ENCODE measurements at regions not wholly inside any gene's neighbourhood (a gene's known extent, or its start where the extent isn't known, plus 50 kb on each side); places are given as distances from the start of the nearest gene placed in this dataset.

- no peak overlapping the region for H3K27ac ChIP-seq
- DNase-seq = no peak
- H3K4me1 ChIP-seq = no peaks in the 10 kb centered on the region
- no peaks in the 10 kb centered on the region for H3K36me3 ChIP-seq
- no peak overlapping the region for H3K4me3 ChIP-seq
- H3K27me3 ChIP-seq = peaks cover 4% of the 10 kb centered on the region; the same call in 1 of the 2 replicates
- no peaks in the 10 kb centered on the region for H3K9me3 ChIP-seq (replicated peaks)
Measured at GRCh38 chr7:142401951-142402350, 144.1 kb upstream of the PRSS58 start.

GRCh38 chr7:142400042-142400533 lies 142.2 kb upstream of the PRSS58 start:
- H3K27me3 ChIP-seq = peaks cover 4% of the 10 kb centered on the region; the same call in 1 of the 2 replicates
- no peak for DNase-seq

GRCh38 chr7:142391191-142391992 lies 133.5 kb upstream of the PRSS58 start:
- Histone ChIP-seq H3K4me3 (no peak overlapping the region), H3K9me3 (replicated peaks) (no peaks in the 10 kb centered on the region), H3K4me1 (peaks cover 12% of the 10 kb centered on the region), H3K36me3 (no peaks in the 10 kb centered on the region), H3K27me3 (no peaks in the 10 kb centered on the region), H3K27ac (no peak overlapping the region)
- peak; percentile 29 to 60 for DNase-seq

More at GRCh38 chr7:142400042-142400533, 142.2 kb upstream of the PRSS58 start:
- Histone ChIP-seq H3K4me3 (no peak overlapping the region), H3K4me1 (no peaks in the 10 kb centered on the region), H3K9me3 (replicated peaks) (no peaks in the 10 kb centered on the region), H3K27ac (no peak overlapping the region), H3K36me3 (no peaks in the 10 kb centered on the region)

- Histone ChIP-seq H3K36me3 (no peaks in the 10 kb centered on the region), H3K27ac (no peak overlapping the region), H3K9me3 (replicated peaks) (no peaks in the 10 kb centered on the region), H3K4me1 (peaks cover 28% of the 10 kb centered on the region), H3K4me3 (no peak overlapping the region), H3K27me3 (no peaks in the 10 kb centered on the region)
- DNase-seq = peak; percentile 63 to 82
Measured at GRCh38 chr7:142389544-142389943, 131.7 kb upstream of the PRSS58 start.

GRCh38 chr7:142385491-142386340 lies 127.9 kb upstream of the PRSS58 start:
- Histone ChIP-seq H3K27ac (peak overlapping the region; percentile 71), H3K36me3 (no peaks in the 10 kb centered on the region), H3K4me1 (peaks cover 38% of the 10 kb centered on the region), H3K27me3 (no peaks in the 10 kb centered on the region), H3K4me3 (no peak overlapping the region), H3K9me3 (replicated peaks) (no peaks in the 10 kb centered on the region)
- peak; percentile 78 to 90 for DNase-seq

GRCh38 chr7:142384493-142384922 lies 126.7 kb upstream of the PRSS58 start:
- H3K4me3 ChIP-seq = peak overlapping the region; percentile 21
- H3K27ac ChIP-seq = peak overlapping the region; percentile 9; the same call in 1 of the 2 replicates
- H3K9me3 ChIP-seq (replicated peaks) = no peaks in the 10 kb centered on the region
- peak in 1 of 2 experiments; percentile 56 for DNase-seq
- H3K4me1 ChIP-seq = peaks cover 35% of the 10 kb centered on the region
- H3K27me3 ChIP-seq = no peaks in the 10 kb centered on the region
- H3K36me3 ChIP-seq = no peaks in the 10 kb centered on the region

GRCh38 chr7:142383841-142384492 lies 126.1 kb upstream of the PRSS58 start:
- H3K27me3 ChIP-seq = no peaks in the 10 kb centered on the region
- peak overlapping the region; percentile 21 for H3K4me3 ChIP-seq
- H3K4me1 ChIP-seq = peaks cover 37% of the 10 kb centered on the region
- no peaks in the 10 kb centered on the region for H3K36me3 ChIP-seq
- DNase-seq = peak in 1 of 2 experiments; percentile 36
- peak overlapping the region; percentile 9; the same call in 1 of the 2 replicates for H3K27ac ChIP-seq
- H3K9me3 ChIP-seq (replicated peaks) = no peaks in the 10 kb centered on the region

- no peak for DNase-seq
- no peaks in the 10 kb centered on the region for H3K27me3 ChIP-seq
- no peaks in the 10 kb centered on the region for H3K36me3 ChIP-seq
- no peak overlapping the region for H3K27ac ChIP-seq
- no peaks in the 10 kb centered on the region for H3K9me3 ChIP-seq (replicated peaks)
- no peak overlapping the region for H3K4me3 ChIP-seq
- peaks cover 33% of the 10 kb centered on the region for H3K4me1 ChIP-seq
Measured at GRCh38 chr7:142381727-142382390, 124.0 kb upstream of the PRSS58 start.

- no peak overlapping the region for H3K27ac ChIP-seq
- peaks cover 18% of the 10 kb centered on the region for H3K4me1 ChIP-seq
- no peak for DNase-seq
- H3K9me3 ChIP-seq (replicated peaks) = no peaks in the 10 kb centered on the region
- H3K4me3 ChIP-seq = no peak overlapping the region
- no peaks in the 10 kb centered on the region for H3K27me3 ChIP-seq
- no peaks in the 10 kb centered on the region for H3K36me3 ChIP-seq
Measured at GRCh38 chr7:142380069-142380468, 122.2 kb upstream of the PRSS58 start.

- Histone ChIP-seq H3K9me3 (replicated peaks) (no peaks in the 10 kb centered on the region), H3K4me3 (no peak overlapping the region)
- DNase-seq = peak in 1 of 2 experiments; percentile 41
Measured at GRCh38 chr7:142379201-142379885, 121.5 kb upstream of the PRSS58 start.

GRCh38 chr7:142377567-142377966 lies 119.7 kb upstream of the PRSS58 start:
- Histone ChIP-seq H3K27me3 (no peaks in the 10 kb centered on the region), H3K36me3 (no peaks in the 10 kb centered on the region), H3K4me1 (peaks cover 20% of the 10 kb centered on the region), H3K27ac (no peak overlapping the region), H3K4me3 (no peak overlapping the region), H3K9me3 (replicated peaks) (no peaks in the 10 kb centered on the region)
- DNase-seq = no peak

More at GRCh38 chr7:142379201-142379885, 121.5 kb upstream of the PRSS58 start:
- Histone ChIP-seq H3K27ac (no peak overlapping the region), H3K4me1 (peaks cover 14% of the 10 kb centered on the region), H3K27me3 (no peaks in the 10 kb centered on the region), H3K36me3 (no peaks in the 10 kb centered on the region)

GRCh38 chr7:142376356-142376997 lies 118.6 kb upstream of the PRSS58 start:
- DNase-seq = no peak
- Histone ChIP-seq H3K9me3 (replicated peaks) (no peaks in the 10 kb centered on the region), H3K4me3 (no peak overlapping the region), H3K4me1 (peaks cover 25% of the 10 kb centered on the region), H3K27ac (no peak overlapping the region), H3K27me3 (no peaks in the 10 kb centered on the region), H3K36me3 (no peaks in the 10 kb centered on the region)

- H3K27me3 ChIP-seq = no peaks in the 10 kb centered on the region
- DNase-seq = peak in 1 of 2 experiments; percentile 31
- H3K9me3 ChIP-seq (replicated peaks) = no peaks in the 10 kb centered on the region
- no peak overlapping the region for H3K4me3 ChIP-seq
- H3K36me3 ChIP-seq = no peaks in the 10 kb centered on the region
- peaks cover 26% of the 10 kb centered on the region for H3K4me1 ChIP-seq
- no peak overlapping the region for H3K27ac ChIP-seq
Measured at GRCh38 chr7:142375710-142376313, 118.0 kb upstream of the PRSS58 start.

Data from SJCRH30 (cell line).